GM12875 (cell line): ENCODE measurements at regions not wholly inside any gene's neighbourhood (a gene's known extent, or its start where the extent isn't known, plus 50 kb on each side); places are given as distances from the start of the nearest gene placed in this dataset.

ENCODE experiments used
- H3K4me3 ChIP-seq: one replicate; pipeline ENCODE4 v1.5.1; 2011; ENCODE audit warnings: low read depth, low read length, control low read depth
- TF ChIP-seq, protein P1 (sequence below): IDR thresholded peaks from 2 replicates; pipeline ENCODE4 v1.5.1; 2011; ENCODE audit warnings: low read depth, mild to moderate bottlenecking, control low read depth, inconsistent platforms, low read length, moderate library complexity, borderline replicate concordance; ENCODE audit not compliant: insufficient read depth

DNA sequence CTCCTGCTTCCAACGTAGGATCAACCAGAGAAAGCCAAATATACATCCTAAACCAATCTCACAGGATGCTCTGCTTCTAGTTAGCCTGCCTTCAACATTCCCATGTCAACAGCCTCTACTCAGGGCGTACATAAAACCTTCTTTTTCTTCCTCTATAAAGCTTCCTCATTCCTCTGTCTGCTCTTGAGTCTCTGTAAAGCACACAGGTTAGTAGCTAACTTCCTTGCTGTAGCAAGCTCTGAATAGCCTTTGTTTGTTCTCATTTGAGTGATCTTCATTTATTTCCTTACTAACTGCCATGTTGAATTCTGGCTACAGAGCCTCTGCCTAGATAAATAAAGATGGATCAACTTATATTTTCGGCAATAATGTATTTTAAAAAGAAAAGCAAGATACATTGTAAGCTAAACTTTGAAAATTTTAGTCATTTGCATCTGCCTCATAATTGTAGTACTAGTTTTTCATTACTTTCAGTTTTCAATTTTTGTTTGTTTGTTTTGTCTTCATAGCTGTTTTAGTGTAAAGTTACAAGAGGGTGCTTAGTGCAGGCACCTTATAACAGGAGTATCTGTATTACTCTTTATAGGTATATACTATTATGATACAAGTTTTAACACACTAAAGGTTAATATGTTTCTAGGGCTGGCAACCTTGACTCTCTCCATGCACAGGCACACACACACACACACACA, 498.2 kb downstream of the PYDC2 start:
- no peak overlapping the region for H3K4me3 ChIP-seq
- TF ChIP-seq, protein P1, sequence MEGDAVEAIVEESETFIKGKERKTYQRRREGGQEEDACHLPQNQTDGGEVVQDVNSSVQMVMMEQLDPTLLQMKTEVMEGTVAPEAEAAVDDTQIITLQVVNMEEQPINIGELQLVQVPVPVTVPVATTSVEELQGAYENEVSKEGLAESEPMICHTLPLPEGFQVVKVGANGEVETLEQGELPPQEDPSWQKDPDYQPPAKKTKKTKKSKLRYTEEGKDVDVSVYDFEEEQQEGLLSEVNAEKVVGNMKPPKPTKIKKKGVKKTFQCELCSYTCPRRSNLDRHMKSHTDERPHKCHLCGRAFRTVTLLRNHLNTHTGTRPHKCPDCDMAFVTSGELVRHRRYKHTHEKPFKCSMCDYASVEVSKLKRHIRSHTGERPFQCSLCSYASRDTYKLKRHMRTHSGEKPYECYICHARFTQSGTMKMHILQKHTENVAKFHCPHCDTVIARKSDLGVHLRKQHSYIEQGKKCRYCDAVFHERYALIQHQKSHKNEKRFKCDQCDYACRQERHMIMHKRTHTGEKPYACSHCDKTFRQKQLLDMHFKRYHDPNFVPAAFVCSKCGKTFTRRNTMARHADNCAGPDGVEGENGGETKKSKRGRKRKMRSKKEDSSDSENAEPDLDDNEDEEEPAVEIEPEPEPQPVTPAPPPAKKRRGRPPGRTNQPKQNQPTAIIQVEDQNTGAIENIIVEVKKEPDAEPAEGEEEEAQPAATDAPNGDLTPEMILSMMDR, result no peak

DNA sequence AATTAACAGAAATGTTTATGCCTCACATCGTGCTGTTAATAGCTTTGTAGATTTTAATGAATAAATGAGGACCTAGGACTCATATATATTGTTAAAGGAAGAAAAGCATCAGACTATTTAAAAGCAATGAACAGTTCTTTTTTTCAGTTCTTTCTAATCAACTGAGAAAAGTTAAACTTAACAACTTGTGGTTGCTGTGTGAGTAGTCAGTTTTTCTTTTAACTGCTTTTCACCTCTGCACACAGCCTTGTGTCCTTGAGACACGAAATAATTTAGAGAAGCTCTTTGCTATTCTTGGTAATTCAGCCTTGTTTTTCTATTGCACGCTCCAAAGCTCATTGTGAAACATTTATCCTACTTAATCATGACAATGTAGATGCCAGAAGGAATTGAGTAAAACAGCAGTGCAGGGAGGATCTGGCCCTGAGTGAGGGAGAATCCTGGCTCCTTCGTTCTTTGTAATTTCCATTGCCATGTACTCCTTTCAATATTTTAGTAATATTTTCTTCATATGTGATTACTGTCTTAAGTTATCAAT, 499.0 kb downstream of the PYDC2 start:
- H3K4me3 ChIP-seq, result no peak overlapping the region
- TF ChIP-seq, protein P1, result no peak

DNA sequence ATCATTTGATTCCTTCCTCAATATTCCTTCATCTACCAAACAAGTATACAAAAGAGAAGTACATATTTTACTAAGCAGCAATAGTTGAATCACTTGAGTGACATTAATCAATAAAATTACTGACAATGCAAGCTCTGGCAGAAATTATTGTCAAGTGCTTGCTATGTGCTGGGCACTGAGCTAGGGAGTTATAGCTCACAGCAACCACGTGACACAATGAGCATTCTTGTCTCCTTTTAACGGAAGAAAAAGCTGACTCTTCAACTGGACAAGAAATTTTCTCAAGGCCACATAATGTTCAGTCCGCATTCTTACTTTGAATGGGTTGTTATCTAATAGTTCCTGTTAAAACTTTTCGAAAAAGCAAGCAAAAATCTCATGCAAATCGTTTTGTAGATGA, 500.1 kb downstream of the PYDC2 start:
- H3K4me3 ChIP-seq, result no peak overlapping the region
- TF ChIP-seq, protein P1, result no peak

DNA sequence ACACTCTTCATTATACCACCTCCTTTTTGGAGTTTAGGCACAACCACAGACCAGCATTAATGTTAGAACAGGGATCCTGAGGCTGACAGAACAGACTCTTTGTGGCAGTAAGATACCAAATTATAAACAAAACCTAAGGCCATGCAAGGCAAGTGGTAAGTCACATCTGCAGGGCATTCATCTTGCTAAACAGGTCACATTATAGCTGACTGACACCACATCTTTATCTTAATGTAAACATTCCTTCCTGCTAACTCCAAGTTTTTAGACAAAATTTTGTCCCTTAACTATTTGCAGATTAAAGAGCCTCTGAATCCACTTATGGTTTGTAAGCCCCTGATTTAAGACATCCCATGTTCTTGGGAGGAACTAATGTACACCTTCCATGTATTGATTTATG, 500.6 kb downstream of the PYDC2 start:
- TF ChIP-seq, protein P1, result no peak
- no peak overlapping the region for H3K4me3 ChIP-seq

DNA sequence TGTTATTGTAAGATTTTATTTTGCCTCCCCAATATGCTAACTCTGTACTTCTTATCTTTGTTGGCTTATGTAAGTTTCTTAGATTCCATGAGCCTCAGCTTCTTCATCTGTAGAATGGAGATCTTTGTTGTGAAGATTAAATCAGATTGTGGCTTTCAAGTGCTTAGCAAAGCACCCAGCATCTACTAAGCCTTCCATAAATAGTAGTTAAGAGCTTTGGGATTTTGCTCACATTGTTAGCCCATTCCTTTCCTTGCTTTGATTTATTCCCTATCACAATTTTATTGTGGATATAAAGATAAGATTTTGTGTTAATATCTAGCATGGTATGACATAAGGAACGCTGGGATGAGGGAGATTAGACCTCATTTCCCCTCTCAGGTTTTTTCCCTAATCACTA, 501.4 kb downstream of the PYDC2 start:
- no peak overlapping the region for H3K4me3 ChIP-seq
- TF ChIP-seq, protein P1, result no peak

DNA sequence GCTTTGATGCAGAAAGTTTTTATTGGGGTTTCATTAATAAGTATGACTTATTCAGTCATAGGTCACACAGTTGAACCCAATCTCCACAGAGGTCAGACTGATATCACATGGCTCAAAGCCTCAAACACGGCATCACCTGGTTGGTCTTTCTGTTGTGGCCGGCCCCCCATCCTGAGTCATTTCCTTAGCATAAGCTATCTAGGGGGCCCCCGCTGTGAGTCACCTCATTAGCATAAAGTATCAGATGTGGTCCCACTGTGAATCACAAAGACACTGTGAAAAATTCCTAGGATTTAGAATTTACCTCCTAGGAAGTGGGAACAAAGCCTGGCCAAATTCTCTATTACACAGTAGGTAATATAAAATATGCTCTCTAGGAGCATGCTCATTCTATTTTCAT, 502.2 kb downstream of the PYDC2 start:
- no peak overlapping the region for H3K4me3 ChIP-seq
- TF ChIP-seq, protein P1, result no peak

DNA sequence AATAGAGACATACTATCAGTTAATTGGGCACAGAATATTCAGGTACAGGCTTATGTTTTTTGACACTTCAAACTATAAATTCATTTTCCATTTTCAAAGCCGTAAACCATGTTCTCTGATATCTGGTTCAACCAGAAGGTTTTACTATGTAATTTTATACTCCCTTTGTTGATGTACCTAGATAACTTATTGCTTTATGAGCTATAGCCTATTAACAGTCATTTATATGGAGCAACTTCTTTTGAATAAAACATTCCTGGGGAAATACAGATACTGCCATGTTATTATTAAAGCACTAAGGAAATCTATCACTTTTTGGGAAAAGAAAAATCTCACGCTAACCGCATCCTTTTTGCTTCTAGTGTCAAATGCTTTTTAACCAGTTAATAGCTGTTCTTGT, 505.6 kb downstream of the PYDC2 start:
- TF ChIP-seq, protein P1, result no peak

More for the DNA sequence above, 505.6 kb downstream of the PYDC2 start:
- H3K4me3 ChIP-seq, result no peak overlapping the region
